GM04503 (cell line): ENCODE measurements at regions not wholly inside any gene's neighbourhood (a gene's known extent, or its start where the extent isn't known, plus 50 kb on each side); places are given as distances from the start of the nearest gene placed in this dataset.

Experiments
- DNase-seq: peaks from one replicate; pipeline ENCODE4 v3.0.0-alpha.2; 2012; ENCODE audit warnings: low read depth

DNA sequence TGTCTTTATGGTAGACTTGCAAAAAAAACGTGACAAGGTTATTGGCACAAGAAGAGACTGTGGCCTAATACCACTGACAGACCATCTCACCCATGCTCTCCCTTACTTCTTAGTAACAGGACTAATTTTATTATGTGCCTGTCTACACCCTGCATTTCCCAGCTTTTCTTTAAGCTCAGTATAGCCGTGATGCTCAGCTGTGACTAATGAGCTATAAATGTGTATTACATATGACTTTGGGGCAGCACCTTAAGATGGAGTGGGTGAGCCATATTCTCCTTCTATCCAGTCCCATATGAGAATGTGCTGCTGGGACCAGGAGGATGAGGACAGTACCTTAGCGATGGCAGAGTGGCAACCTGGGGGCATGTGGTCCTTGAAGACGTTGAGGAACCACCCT, 293.5 kb downstream of the RNF144A start:
- no peak for DNase-seq

DNA sequence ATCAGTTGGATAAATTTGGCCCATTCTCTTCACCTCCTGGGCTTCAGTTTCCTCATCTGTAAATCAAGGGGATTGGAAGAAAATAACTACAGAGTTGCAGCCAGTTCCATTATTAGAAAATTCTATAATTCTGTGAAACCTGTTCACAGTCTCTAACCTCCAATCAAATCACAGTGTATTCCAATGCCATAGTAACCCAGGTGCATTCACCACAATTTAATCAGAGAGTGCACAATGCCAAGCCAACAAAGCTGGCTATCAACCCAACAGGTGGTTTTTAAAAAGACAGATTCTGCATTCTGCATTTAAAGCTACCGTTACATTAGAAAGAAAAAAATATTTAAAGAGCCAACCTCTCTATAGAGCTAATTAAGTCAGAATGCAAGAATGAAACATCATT, 308.6 kb downstream of the RNF144A start:
- DNase-seq: no peak

GRCh38 chr2:7226501-7226900, 309.3 kb downstream of the RNF144A start:
- no peak for DNase-seq

DNA sequence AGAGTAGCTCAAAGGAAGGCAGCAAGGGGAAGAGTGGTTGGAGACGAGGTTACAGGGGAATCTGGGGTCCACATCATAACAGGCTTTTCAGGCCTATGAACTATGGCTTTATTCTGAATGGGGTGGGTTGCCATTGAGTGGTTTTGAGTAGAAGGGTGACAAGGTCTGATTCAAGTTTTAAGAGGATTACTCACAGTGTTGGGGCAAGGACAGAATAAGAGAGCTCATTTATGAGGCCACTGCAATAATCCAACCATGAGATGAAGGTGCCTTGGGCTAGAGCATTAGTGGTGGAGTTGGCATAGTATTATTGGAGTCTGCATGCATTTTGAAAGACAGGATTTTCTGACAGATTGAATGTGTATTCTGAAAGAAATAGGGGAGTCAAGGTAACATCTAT, 315.9 kb downstream of the RNF144A start:
- no peak for DNase-seq

GRCh38 chr2:7237466-7237865, 320.3 kb downstream of the RNF144A start:
- no peak for DNase-seq

GRCh38 chr2:7239078-7239477, 321.9 kb downstream of the RNF144A start:
- DNase-seq: no peak

- no peak for DNase-seq
Measured at GRCh38 chr2:7241041-7241745, 324.0 kb downstream of the RNF144A start.

- no peak for DNase-seq
Measured at GRCh38 chr2:7242189-7242867, 325.1 kb downstream of the RNF144A start.

GRCh38 chr2:7243276-7243675, 326.1 kb downstream of the RNF144A start:
- no peak for DNase-seq

- no peak for DNase-seq
Measured at GRCh38 chr2:7256377-7256776, 339.2 kb downstream of the RNF144A start.

- no peak for DNase-seq
Measured at GRCh38 chr2:7262727-7263126, 345.5 kb downstream of the RNF144A start.

- DNase-seq: no peak
Measured at GRCh38 chr2:7264791-7265190, 347.6 kb downstream of the RNF144A start.

DNA sequence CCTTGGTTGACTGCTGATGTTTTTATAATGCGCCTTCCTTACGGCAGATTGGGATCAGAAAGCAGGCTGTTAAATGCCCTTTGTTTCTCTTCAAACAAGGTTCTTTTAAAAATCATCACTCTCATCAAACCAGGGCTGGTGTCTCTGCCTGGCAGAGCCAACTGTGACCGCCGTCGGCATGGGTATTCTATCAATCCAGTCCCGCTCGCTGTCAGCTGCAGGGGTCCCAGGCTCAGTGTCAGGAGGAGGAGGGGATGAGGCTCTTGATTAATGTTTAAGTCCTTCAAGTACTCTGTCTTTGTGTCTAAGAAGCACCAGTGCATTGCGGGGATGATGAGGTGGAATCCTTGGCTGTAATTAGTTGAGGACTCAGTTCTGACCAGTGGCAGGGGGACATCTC, 348.1 kb downstream of the RNF144A start:
- DNase-seq: no peak

DNA sequence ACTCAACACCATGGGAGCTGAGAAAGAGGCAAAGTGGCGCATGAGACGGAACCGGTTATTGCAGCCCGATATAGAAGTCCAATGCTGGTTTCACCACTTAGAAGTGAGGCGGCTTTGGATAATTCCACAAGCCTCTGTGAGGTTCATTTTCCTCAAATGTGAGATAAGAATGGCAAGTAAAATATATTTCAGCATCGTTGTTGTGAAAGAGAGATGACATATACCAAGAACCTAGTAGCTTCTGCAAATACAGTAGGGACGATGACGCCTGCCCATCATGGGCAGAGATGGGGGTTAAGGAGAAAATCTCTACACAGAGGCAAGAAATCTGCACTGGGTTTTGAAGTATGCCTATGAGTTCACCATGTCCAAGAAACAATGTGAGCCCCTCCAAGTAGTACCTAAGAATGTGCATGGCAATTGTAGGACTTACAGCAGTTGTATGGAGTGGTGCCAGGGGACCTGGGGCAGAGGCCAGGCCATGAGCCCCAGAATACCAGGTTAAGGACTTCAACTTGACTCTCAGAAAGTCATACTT, 352.0 kb downstream of the RNF144A start:
- DNase-seq: no peak

- no peak for DNase-seq
Measured at GRCh38 chr2:7270011-7270431, 352.8 kb downstream of the RNF144A start.

- no peak for DNase-seq
Measured at GRCh38 chr2:7272210-7272609, 355.0 kb downstream of the RNF144A start.

GRCh38 chr2:7278984-7279383, 361.8 kb downstream of the RNF144A start:
- DNase-seq: no peak

DNA sequence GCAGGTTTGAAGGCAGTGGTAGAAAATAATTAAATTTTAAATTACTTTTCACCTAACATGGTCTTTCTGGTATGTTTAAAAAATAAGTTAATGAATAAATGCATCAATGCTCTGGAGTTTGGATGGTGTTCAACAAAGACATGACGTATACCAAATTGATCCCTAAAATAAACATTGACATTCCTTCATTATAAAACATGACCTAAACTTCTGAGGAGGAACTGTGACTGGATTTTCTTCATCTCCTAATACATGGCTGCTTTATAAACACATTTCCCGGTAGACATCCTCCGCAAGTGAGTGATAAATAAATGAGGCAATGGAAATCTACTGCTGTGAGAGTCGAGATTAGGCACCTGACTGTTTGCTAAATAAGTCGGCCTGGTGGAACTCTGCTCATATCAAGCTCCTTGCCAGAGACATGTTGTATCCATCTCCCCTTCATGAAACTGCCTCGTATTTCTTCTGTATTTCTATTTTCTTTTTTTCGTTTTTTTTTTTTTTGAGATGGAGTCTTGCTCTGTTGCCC, 362.3 kb downstream of the RNF144A start:
- DNase-seq: no peak

- no peak for DNase-seq
Measured at GRCh38 chr2:7280790-7281189, 363.6 kb downstream of the RNF144A start.

- no peak for DNase-seq
Measured at GRCh38 chr2:7281231-7282201, 364.3 kb downstream of the RNF144A start.

- DNase-seq: no peak
Measured at GRCh38 chr2:7286120-7286519, 368.9 kb downstream of the RNF144A start.

DNA sequence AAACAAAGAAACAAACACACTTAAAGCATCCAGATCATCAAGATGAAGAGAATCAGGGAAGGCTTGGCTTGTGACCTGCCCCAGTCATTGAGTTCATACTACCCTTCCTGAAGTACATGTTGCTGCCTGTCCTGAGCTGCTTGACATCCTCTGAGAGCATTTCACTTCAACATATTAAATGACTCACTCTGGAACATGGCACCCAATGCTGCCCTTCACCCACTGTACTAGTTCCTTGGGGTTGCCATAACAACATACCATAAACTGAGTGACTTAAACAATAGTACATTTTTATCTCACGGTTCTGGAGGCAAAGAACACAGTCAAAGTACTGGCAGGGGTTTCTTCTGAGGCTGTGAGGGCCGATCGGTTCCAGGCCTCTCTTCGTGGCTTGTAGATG, 371.3 kb downstream of the RNF144A start:
- no peak for DNase-seq
